Stimulated activated CD8-positive, alpha-beta memory T cell treated with anti-CD3 and anti-CD28 coated beads, Interleukin-7, amount 100 ng/mL, for 48 hours (primary cell): ENCODE measurements at regions not wholly inside any gene's neighbourhood (a gene's known extent, or its start where the extent isn't known, plus 50 kb on each side); places are given as distances from the start of the nearest gene placed in this dataset.

Experiments
- DNase-seq, 2 donors: peaks; one replicate each; pipeline ENCODE4 v3.0.0-alpha.2; 2020; ENCODE audit warnings: low read depth in 1 of 2; ENCODE audit errors: extremely low read depth in 1 of 2

GRCh38 chr6:137729866-137730629 lies 137.0 kb upstream of the TNFAIP3 start:
- no peak for DNase-seq

GRCh38 chr6:137731600-137731959 lies 135.5 kb upstream of the TNFAIP3 start:
- DNase-seq: no peak

DNA sequence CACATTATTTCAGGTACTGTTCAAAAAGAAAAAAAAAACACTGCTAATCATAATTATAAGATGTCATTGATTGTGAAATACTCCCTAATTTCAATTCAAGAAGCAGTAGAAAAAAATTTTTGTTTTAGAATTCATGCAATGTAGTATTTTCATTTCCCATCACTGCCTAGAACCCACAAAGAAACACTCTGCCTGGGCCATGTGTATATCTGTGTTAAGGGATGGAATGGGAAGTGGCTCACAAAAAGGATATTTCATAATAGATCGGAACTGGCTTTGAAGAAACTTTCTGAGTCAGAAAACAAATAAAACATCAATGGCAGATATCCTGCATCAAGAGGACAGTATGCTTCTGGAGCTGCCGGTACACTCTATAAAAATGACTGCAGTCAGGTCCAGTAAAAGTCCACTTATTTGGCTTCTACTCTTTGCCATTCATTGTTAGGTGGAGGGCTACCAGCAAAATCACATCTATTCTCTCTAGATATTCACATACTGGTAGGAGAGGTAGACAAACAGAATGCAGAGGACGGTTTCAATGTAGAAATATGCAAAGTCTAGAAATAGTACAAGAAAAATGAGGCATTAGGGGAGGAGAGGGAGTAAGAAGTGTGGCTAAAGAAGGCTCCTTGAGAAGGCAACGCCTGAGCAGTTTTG lies 135.0 kb upstream of the TNFAIP3 start:
- DNase-seq: no peak

DNA sequence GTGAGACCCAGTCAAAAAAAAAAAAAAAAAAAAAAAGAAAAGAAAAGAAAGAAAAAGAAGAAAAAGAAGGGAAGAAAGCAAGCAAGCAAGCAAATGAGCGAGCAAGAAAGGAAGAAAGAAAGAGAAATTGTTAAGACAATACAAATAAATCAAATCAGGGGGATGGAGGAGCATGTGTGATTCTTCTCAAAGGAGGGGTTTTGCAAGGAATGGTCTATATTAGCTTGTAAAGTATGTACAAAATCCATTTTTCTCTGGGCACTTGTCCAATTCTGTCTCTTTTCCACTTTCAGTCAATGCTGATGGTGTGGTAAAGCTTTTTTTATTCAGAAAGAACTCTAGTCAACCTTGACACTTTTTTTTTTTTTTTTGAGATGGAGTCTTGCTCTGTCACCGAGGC lies 133.7 kb upstream of the TNFAIP3 start:
- DNase-seq: no peak

- no peak for DNase-seq
These were observed 132.8 kb upstream of the TNFAIP3 start for GRCh38 chr6:137734005-137734874.

GRCh38 chr6:137734875-137735182 lies 132.2 kb upstream of the TNFAIP3 start:
- no peak for DNase-seq

DNA sequence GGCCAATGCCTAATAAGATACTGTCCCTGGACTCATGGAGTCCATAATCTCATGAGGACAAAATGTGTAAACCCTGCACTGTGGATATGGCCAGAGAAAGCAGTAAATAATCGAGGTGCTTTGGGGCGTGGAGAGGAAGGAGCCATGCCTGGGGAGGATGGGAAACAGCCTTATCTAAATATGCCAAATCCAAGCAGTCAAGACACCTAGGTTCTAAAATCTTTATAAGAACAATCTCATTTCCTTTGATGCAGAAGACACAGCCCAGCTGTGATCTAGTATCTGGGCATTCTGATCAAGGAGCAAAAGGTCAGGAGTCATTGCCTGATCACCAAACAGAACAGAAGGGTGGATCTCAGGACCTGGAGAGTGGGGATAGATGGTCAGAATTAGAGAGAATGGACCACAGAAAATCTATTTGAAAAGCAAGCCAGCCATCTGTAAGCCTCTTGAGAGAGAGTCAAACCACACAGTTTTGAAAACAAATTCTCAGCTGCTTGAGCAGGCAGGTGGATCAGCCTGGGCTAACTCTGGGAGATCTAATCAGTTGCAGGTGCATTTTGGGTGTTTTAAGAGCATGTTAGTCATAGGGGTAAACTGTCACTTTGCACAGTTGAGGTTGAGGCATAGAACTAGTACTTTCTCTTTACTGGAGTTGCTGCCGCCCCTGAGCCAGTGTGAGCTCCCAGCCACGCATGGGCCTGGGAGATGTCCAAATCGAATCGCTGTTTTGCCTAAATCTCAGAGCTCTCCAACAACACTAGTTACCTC lies 130.8 kb upstream of the TNFAIP3 start:
- no peak for DNase-seq

DNA sequence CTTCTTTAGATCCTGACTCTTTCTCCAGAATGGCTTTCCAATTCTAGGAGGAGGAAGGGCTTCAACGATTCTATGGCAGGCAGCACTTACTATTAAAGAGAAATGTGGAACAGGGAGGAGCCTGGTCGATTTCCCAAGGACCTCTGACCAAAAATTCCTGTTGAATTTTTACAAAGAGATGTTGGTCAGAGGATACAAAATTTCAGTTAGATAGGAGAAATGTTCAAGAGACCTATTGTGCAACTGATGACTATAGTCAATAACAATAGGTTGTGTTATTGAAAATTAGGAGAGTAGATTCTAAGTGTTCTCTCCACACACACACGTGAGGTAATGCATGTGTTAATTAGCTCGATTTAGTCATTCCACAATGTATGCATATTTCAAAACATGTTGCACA lies 130.1 kb upstream of the TNFAIP3 start:
- no peak for DNase-seq

DNA sequence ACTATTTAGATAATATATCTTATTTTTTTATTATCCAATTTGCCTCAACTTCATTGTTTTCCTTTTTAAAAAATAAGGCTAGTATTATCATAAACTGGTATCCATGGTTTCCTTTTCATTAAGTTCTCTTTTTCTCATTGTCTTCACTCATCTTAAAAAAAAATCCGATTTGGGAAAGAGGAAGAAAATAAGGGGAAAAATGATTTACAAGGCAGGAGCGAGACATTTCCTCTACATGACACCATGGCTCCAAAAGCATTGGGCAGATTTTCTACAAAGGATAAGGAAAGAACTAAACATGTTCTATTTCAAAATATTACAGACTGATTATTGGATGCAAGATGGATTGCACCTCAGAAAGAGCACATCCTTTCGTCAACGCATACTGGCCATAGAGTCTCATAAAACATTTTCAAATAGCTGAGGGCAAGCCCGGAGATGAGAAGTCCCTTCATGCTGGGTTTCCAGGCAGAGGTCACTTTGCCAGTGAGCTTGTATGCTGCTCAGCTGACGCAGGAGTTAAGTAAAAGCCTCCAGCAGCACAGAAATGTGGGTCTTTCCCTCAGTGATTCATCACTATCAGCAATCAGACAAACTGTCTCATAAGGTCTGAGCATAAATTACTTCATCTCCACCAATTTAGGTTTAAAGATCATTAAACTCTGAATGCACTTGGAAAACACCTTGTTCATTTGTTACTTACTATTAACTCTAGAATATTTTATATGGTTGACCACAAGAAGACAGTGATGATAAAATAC lies 129.0 kb upstream of the TNFAIP3 start:
- DNase-seq: no peak

DNA sequence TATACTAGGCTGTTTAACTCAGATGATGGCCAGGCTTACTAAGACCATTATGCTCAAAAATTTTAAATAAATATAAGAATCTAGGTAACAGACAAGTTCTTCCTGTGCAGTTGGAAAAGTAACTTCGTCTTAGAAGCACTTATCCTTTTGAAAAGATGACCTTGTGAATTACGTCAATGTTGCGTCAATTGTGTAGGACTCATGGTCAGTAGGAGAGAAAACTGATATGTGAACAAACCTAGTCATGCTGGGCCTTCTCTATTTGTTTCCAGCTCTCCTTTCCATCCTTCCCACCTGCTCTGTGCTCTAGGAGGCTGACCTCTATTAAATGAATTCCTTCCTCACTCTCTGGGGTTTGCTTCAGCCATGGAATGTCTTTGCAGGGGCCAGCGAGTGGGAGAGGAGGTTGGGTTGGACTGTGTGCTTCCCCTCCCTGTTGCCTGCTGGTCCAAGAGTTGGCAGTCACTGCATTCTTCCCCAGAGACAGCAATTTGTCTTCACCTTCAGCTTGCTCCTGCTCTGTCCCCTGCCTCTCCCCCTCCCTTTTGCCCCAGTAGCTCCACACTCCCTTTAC lies 128.0 kb upstream of the TNFAIP3 start:
- DNase-seq: no peak

GRCh38 chr6:137739544-137739943 lies 127.5 kb upstream of the TNFAIP3 start:
- DNase-seq: no peak

DNA sequence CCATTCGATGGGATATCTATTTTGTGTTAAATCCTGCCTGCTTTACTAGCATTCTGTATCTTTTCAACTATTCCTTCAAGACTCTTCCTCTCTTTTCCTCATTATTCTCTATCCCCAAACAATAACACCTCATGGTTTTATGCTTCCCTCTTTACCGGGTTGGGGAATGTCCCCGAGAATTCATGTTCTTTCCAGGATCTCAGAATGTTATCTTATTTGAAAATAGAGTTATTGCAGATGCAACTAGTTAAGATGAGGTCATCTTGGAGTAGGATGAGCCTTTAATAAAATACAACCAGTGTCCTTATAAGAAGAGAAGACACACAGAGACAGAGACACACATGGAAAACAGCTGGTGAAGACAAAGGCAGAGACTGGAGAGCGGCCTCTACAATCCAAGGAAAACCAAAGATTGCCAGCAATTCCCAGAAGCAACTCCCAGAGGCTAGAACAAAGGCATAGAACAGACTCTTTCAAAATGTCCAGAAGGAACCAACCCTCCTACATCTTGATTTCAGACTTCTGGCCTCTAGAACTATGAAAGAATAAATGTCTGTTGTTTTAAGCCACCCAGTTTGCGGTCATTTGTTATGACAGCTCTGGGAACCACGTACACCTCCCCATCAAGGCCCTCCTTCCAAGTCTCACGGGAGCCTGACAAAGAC lies 126.8 kb upstream of the TNFAIP3 start:
- no peak for DNase-seq

DNA sequence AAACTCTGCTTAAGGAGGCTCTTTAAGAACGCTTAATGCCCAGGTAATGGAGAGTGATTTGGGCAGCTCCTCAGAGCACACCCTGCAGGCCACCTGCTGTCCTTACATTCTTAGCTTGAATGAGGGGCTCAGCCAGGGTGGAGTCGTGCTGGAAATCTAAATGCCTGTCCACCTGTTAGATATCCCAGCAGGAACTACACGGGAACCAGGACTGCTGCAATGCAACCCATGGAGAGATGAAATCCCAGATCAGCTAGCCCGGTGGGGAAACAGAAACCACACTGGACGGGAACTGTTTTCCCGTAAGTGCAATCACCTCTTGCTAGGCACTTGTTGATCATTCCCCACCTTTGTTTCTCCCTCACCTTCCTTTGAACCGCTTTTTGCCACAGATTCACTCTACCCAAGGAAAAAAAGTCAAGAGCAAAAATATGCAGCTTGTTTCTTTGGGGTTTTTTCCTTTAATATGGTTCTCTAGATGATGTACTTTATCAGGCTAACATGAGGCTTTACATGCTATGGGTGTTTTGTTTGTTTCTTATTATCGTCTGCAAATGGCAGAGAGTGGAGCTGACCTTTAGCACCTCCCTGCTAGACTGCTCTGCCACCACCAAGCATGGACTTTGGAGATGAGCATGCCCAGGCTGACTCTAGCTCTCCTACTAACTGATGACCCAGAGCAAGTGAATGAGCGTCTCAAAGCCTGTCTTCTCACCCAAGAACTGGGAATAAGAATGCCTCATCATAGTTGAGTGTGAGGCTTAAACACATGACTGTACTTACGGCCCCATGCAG lies 125.9 kb upstream of the TNFAIP3 start:
- no peak for DNase-seq

DNA sequence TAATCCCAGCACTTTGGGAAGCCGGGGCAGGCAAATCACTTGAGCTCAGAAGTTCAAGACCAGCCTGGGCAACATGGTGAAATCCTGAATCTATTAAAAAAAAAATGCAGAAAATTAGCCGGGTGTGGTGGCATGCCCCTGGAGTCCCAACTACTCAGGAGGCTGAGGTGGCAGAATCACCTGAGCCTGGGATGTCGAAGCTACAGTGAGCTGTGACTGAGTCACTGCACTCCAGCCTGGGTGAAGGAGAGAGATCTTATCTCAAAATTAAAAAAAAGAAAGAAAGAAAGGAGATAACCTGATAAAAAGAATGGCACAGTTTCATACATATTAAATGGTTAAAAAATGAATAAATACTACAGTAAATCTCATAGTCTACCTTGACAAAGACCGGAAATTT lies 123.6 kb upstream of the TNFAIP3 start:
- no peak for DNase-seq

- no peak for DNase-seq
These were observed 122.2 kb upstream of the TNFAIP3 start for GRCh38 chr6:137744877-137745276.

DNA sequence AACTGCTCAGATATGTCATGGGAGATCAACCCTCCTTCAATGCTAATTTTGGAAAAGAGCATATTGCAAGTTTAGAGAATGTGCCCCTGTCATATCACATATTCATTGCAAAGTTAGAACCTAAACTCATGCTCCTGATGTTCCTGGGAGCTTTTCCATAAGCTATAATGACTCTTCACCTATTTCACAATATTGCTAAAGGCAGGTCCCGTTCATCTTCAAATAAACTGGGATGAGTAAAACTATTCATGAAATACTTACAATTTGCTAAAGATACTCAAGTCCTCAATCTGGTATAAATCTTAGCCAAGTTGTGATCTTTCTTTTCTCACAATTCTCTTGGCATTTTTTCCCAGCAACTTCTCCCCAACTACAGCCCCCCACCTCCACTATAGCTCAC lies 121.7 kb upstream of the TNFAIP3 start:
- DNase-seq: no peak

GRCh38 chr6:137746264-137746663 lies 120.8 kb upstream of the TNFAIP3 start:
- no peak for DNase-seq

GRCh38 chr6:137749696-137750211 lies 117.3 kb upstream of the TNFAIP3 start:
- no peak for DNase-seq

DNA sequence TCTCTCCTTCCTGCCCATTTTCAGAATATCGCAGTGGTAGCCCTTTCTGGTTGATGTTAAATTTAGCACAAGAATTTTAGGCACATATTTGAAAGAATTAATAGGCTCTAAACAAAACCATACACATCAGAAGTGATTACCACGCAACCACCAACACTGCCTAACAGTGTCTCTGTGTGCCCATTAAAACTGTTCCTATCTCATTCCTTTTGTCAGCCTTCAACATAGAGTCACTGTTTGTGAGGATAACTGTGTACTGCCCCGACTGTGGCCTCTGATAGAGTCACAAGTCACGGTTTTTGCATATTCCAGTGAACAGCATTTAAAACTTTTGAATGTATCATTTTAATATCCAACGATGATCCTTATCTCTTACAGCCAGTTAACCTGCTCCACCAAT lies 116.8 kb upstream of the TNFAIP3 start:
- DNase-seq: no peak
